GM12878 (cell line): ENCODE measurements at regions not wholly inside any gene's neighbourhood (a gene's known extent, or its start where the extent isn't known, plus 50 kb on each side); places are given as distances from the start of the nearest gene placed in this dataset.

Experiments
- ATAC-seq: fragments of 200-7000 bp; cut with Tn5 transposase; 3 replicates; pipeline ENCODE4 v1.9.1; 2020; ENCODE audit warnings: mild to moderate bottlenecking, moderate library complexity
- BruUV-seq: library from RNA; stranded (reverse); fragments of 400-500 nt; replicated peaks from 2 replicates; lab custom pipeline; 2021; lab: Mats Ljungman, UMichigan
- CTCF ChIA-PET: fragments of 300-600 bp; sonication (Branson Sonifier 250); formaldehyde crosslinking; extraction: SDS; loops from one replicate; lab custom pipeline; 2021; ENCODE audit warnings: inconsistent platforms; lab: Yijun Ruan, JAX
- POLR2A ChIA-PET: fragments of 350-600 bp; formaldehyde crosslinking; extraction: SDS; loops from one replicate; lab custom pipeline; 2021; ENCODE audit warnings: inconsistent platforms; lab: Charles Lee
- RAD21 ChIA-PET: fragments of 300-600 bp; sonication (Branson Sonifier 250); formaldehyde crosslinking; loops from one replicate; lab custom pipeline; 2023; ENCODE audit warnings: antibody characterized with exemption; ENCODE audit not compliant: unreplicated experiment; lab: Charles Lee
- SMC1A ChIA-PET: fragments of 300-600 bp; sonication (Branson Sonifier 250); formaldehyde crosslinking; loops from one replicate; lab custom pipeline; 2023; ENCODE audit not compliant: unreplicated experiment, uncharacterized antibody; lab: Charles Lee
- DNase-seq: peaks from one replicate; pipeline ENCODE4 v3.0.0-alpha.2; 2011; ENCODE audit warnings: low read depth, low spot score
- FAIRE-seq: peaks from 3 replicates; lab custom pipeline; 2011; peaks lifted over from hg19 to GRCh38; lab: Jason Lieb, UNC
- H2AFZ ChIP-seq: 2 replicates; pipeline ENCODE4 v1.6.0; 2011; ENCODE audit warnings: low read depth, low read length, control low read depth; ENCODE audit not compliant: control insufficient read depth
- H3K27ac ChIP-seq: 2 replicates; pipeline ENCODE4 v1.5.1; 2011; ENCODE audit warnings: control low read depth; ENCODE audit not compliant: control insufficient read depth, insufficient read depth
- H3K27me3 ChIP-seq, 2 experiments: replicated peaks in 1 of 2; 2 replicates each; pipeline versions ENCODE4 v1.6.0 to v1.6.1; 2011; ENCODE audit warnings: low read length in 1 of 2; ENCODE audit not compliant: control insufficient read depth in 2 of 2, insufficient read depth in 2 of 2
- H3K36me3 ChIP-seq, 2 experiments: 2 replicates each; pipeline ENCODE4 v1.5.1; 2011; ENCODE audit warnings: low read length in 1 of 2; ENCODE audit not compliant: control insufficient read depth in 2 of 2, insufficient read depth in 2 of 2
- H3K4me1 ChIP-seq: 2 replicates; pipeline ENCODE4 v1.6.1; 2011; ENCODE audit warnings: mild to moderate bottlenecking, low read length, moderate library complexity, mixed read lengths; ENCODE audit not compliant: control insufficient read depth, insufficient read depth
- H3K4me2 ChIP-seq: 2 replicates; pipeline ENCODE4 v1.6.0; 2011; ENCODE audit warnings: control low read depth; ENCODE audit not compliant: control insufficient read depth, insufficient read depth
- H3K4me3 ChIP-seq: fragments of 200-600 bp; sonication (generic); 2 replicates; pipeline ENCODE4 v1.5.1; 2016
- H3K79me2 ChIP-seq: 2 replicates; pipeline ENCODE4 v1.6.0; 2011; ENCODE audit warnings: low read length; ENCODE audit not compliant: control insufficient read depth, insufficient read depth
- H3K9ac ChIP-seq: 2 replicates; pipeline ENCODE4 v1.8.0; 2011; ENCODE audit warnings: low read length, control low read depth, mixed read lengths; ENCODE audit not compliant: control insufficient read depth, insufficient read depth
- H3K9me3 ChIP-seq: replicated peaks from 3 replicates; pipeline ENCODE4 v1.5.1; 2011; ENCODE audit warnings: mild to moderate bottlenecking, low read length; ENCODE audit not compliant: control insufficient read depth, insufficient read depth
- H4K20me1 ChIP-seq: 2 replicates; pipeline ENCODE4 v1.6.0; 2011; ENCODE audit not compliant: control insufficient read depth, insufficient read depth
- ATF7 ChIP-seq: fragments of 450-650 bp; IDR thresholded peaks from 2 replicates; pipeline ENCODE4 v1.6.1; 2016; ENCODE audit warnings: low read depth, mild to moderate bottlenecking
- EP300 ChIP-seq, 2 experiments: fragments of 150-350 bp in 1 of 2; IDR thresholded peaks; 2 replicates each; pipeline ENCODE4 v1.6.1; 2011 to 2012; ENCODE audit warnings: low read depth in 2 of 2, low read length in 2 of 2, borderline replicate concordance in 1 of 2, improper control_type of control experiment in 1 of 2, inconsistent platforms in 1 of 2; ENCODE audit not compliant: control insufficient read depth in 1 of 2
- NFIC ChIP-seq: IDR thresholded peaks from 2 replicates; pipeline ENCODE4 v1.6.1; 2012; ENCODE audit warnings: low read depth, mild to moderate bottlenecking, inconsistent platforms, low read length, moderate library complexity
- RCOR1 ChIP-seq: conservative IDR thresholded peaks from 2 replicates; pipeline ENCODE4 v1.6.1; 2012; ENCODE audit warnings: low read depth, low read length, improper control_type of control experiment
- SMC3 ChIP-seq: IDR thresholded peaks from 2 replicates; pipeline ENCODE4 v1.6.1; 2011; ENCODE audit warnings: low read length, improper control_type of control experiment, borderline replicate concordance
- TARDBP ChIP-seq: IDR thresholded peaks from 2 replicates; pipeline ENCODE4 v1.6.1; 2016; ENCODE audit warnings: borderline replicate concordance
- TCF3 ChIP-seq: IDR thresholded peaks from 2 replicates; pipeline ENCODE4 v1.6.1; 2012; ENCODE audit warnings: low read depth, mild to moderate bottlenecking, low read length, borderline replicate concordance; ENCODE audit not compliant: insufficient read depth
- ZBED1 ChIP-seq: IDR thresholded peaks from 2 replicates; pipeline ENCODE4 v1.6.1; 2016; ENCODE audit warnings: borderline replicate concordance
- WGBS: methylation state at CpG from one replicate; pipeline ENCODE4 v1.1.6; 2016; ENCODE audit warnings: low lambda C conversion rate; ENCODE audit not compliant: insufficient replicate concordance, insufficient coverage; ENCODE audit errors: missing lambda C conversion rate; 5-methylcytosine and 5-hydroxymethylcytosine counted together
- in situ Hi-C: fragments of 300-500 bp; cut with MboI; formaldehyde crosslinking; loops from 9 replicates; pipeline ENCODE4 v1.14.3; 2018; ENCODE audit warnings: mixed read lengths
- intact Hi-C: fragments of 100-400 bp; cut with micrococcal nuclease; formaldehyde crosslinking; loops from one replicate; pipeline ENCODE4 v1.14.2; 2022; ENCODE audit not compliant: unreplicated experiment
- TF ChIP-seq, protein P1 (sequence below): fragments of 450-650 bp; IDR thresholded peaks from 2 replicates; pipeline ENCODE4 v1.6.1; 2017; ENCODE audit warnings: mild to moderate bottlenecking, moderate library complexity
- TF ChIP-seq, protein P2 (sequence below): fragments of 450-650 bp; IDR thresholded peaks from 2 replicates; pipeline ENCODE4 v1.6.1; 2016; ENCODE audit warnings: mild to moderate bottlenecking
- TF ChIP-seq, protein P3 (sequence below): fragments of 450-650 bp; IDR thresholded peaks from 2 replicates; pipeline ENCODE4 v1.6.1; 2017; ENCODE audit warnings: low read depth, mild to moderate bottlenecking, moderate library complexity
- TF ChIP-seq, protein P4 (sequence below): IDR thresholded peaks from 2 replicates; pipeline ENCODE4 v1.6.1; 2012; ENCODE audit warnings: mild to moderate bottlenecking, low read depth, low read length

DNA sequence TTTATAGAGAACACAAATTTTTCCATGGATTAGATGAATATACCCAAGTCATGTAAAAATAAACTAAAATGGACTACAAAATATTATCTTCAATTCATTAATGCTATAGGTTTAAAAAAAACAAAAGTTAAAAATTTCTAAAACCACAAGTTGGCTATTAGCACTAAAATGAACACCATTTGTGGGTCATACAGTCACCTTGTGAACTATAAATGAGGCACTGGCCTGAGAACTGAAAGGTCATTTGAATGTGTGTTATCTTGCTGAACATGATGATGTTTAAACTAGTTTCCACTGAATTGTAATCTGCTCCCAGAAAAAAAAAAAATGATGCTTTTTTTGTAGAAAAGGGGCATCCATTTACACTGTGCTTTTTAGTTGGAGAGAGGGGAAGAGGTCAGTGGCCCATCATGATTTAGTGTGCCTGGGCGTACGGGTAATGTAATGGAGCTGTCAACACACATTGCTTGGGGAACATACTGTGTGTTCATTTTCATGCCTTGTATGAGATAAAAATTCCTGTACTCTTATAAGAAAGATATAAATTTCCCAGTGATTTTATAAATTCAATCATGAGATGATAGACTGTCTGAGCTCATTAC, 96.6 kb upstream of the FKBP1C start:
- Histone ChIP-seq H2AFZ (no peak overlapping the region), H3K27ac (no peak overlapping the region), H3K27me3 (no peaks in the 10 kb centered on the region), H3K4me1 (no peaks in the 10 kb centered on the region), H3K9ac (no peak overlapping the region), H3K9me3 (no peaks in the 10 kb centered on the region), H3K79me2 (no peaks in the 10 kb centered on the region), H3K4me2 (no peak overlapping the region), H3K4me3 (no peak overlapping the region), H4K20me1 (no peaks in the 10 kb centered on the region), H3K36me3 (no peaks in the 10 kb centered on the region)
- WGBS: 36% methylated on average over 2 of the region's 2 CpGs
- intact Hi-C loops: loop anchor here (1.0 kb wide), 1 partner anchor 17 kb away; no protein-coding TSS in a partner anchor
- ChIA-PET SMC1A (interaction anchor here (0.7 to 2.3 kb wide), 4 partner anchors 10 to 18 kb away, joined by 3 to 4 read pairs (median 4); no protein-coding TSS in a partner anchor), POLR2A (no interaction called here), RAD21 (no interaction called here), CTCF (interaction anchor here (0.5 to 0.6 kb wide), 2 partner anchors 11 to 53 kb away, joined by 3 read pairs; no protein-coding TSS in a partner anchor)
- no TSS peak for BruUV-seq
- ATAC-seq: peak; percentile 76
- in situ Hi-C loops: no loop called here
- no peak for FAIRE-seq
- DNase-seq: no peak
- TF ChIP-seq ATF7: peak; percentile 50; the same call in 1 of the 2 replicates
- no peak for TF ChIP-seq ZBED1
- TF ChIP-seq RCOR1: no peak
- TF ChIP-seq, protein P1, sequence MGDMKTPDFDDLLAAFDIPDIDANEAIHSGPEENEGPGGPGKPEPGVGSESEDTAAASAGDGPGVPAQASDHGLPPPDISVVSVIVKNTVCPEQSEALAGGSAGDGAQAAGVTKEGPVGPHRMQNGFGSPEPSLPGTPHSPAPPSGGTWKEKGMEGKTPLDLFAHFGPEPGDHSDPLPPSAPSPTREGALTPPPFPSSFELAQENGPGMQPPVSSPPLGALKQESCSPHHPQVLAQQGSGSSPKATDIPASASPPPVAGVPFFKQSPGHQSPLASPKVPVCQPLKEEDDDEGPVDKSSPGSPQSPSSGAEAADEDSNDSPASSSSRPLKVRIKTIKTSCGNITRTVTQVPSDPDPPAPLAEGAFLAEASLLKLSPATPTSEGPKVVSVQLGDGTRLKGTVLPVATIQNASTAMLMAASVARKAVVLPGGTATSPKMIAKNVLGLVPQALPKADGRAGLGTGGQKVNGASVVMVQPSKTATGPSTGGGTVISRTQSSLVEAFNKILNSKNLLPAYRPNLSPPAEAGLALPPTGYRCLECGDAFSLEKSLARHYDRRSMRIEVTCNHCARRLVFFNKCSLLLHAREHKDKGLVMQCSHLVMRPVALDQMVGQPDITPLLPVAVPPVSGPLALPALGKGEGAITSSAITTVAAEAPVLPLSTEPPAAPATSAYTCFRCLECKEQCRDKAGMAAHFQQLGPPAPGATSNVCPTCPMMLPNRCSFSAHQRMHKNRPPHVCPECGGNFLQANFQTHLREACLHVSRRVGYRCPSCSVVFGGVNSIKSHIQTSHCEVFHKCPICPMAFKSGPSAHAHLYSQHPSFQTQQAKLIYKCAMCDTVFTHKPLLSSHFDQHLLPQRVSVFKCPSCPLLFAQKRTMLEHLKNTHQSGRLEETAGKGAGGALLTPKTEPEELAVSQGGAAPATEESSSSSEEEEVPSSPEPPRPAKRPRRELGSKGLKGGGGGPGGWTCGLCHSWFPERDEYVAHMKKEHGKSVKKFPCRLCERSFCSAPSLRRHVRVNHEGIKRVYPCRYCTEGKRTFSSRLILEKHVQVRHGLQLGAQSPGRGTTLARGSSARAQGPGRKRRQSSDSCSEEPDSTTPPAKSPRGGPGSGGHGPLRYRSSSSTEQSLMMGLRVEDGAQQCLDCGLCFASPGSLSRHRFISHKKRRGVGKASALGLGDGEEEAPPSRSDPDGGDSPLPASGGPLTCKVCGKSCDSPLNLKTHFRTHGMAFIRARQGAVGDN: peak; percentile 33; the same call in 1 of the 2 replicates
- TF ChIP-seq, protein P2, sequence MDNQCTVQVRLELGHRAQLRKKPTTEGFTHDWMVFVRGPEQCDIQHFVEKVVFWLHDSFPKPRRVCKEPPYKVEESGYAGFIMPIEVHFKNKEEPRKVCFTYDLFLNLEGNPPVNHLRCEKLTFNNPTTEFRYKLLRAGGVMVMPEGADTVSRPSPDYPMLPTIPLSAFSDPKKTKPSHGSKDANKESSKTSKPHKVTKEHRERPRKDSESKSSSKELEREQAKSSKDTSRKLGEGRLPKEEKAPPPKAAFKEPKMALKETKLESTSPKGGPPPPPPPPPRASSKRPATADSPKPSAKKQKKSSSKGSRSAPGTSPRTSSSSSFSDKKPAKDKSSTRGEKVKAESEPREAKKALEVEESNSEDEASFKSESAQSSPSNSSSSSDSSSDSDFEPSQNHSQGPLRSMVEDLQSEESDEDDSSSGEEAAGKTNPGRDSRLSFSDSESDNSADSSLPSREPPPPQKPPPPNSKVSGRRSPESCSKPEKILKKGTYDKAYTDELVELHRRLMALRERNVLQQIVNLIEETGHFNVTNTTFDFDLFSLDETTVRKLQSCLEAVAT: 0 out of 2 replicates have a peak, but pooled peaks have one; percentile 26
- no peak for TF ChIP-seq NFIC
- TF ChIP-seq TARDBP: no peak
- no peak for TF ChIP-seq SMC3
- TF ChIP-seq, protein P3, sequence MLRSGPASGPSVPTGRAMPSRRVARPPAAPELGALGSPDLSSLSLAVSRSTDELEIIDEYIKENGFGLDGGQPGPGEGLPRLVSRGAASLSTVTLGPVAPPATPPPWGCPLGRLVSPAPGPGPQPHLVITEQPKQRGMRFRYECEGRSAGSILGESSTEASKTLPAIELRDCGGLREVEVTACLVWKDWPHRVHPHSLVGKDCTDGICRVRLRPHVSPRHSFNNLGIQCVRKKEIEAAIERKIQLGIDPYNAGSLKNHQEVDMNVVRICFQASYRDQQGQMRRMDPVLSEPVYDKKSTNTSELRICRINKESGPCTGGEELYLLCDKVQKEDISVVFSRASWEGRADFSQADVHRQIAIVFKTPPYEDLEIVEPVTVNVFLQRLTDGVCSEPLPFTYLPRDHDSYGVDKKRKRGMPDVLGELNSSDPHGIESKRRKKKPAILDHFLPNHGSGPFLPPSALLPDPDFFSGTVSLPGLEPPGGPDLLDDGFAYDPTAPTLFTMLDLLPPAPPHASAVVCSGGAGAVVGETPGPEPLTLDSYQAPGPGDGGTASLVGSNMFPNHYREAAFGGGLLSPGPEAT: peak; percentile 30; the same call in 1 of the 2 replicates
- TF ChIP-seq, protein P4, sequence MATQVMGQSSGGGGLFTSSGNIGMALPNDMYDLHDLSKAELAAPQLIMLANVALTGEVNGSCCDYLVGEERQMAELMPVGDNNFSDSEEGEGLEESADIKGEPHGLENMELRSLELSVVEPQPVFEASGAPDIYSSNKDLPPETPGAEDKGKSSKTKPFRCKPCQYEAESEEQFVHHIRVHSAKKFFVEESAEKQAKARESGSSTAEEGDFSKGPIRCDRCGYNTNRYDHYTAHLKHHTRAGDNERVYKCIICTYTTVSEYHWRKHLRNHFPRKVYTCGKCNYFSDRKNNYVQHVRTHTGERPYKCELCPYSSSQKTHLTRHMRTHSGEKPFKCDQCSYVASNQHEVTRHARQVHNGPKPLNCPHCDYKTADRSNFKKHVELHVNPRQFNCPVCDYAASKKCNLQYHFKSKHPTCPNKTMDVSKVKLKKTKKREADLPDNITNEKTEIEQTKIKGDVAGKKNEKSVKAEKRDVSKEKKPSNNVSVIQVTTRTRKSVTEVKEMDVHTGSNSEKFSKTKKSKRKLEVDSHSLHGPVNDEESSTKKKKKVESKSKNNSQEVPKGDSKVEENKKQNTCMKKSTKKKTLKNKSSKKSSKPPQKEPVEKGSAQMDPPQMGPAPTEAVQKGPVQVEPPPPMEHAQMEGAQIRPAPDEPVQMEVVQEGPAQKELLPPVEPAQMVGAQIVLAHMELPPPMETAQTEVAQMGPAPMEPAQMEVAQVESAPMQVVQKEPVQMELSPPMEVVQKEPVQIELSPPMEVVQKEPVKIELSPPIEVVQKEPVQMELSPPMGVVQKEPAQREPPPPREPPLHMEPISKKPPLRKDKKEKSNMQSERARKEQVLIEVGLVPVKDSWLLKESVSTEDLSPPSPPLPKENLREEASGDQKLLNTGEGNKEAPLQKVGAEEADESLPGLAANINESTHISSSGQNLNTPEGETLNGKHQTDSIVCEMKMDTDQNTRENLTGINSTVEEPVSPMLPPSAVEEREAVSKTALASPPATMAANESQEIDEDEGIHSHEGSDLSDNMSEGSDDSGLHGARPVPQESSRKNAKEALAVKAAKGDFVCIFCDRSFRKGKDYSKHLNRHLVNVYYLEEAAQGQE: no peak
- no peak for TF ChIP-seq TCF3
- TF ChIP-seq EP300 (IDR thresholded peaks at IDR 0.05; ENCODE audit: borderline replicate concordance in 1 of 2, control insufficient read depth in 1 of 2, low read depth in 2 of 2, low read length in 2 of 2): peak; percentile 45 to 62; a peak in 2 of 4 replicates
